Activated T-helper 2 cell treated with anti-CD3 and anti-CD28 coated beads, Interferon-gamma antibody, Interleukin-2, Interleukin-4, amounts not matched to agents 10 μg/mL and 5 μg/mL and 100 μg/mL, durations not matched to agents 14 hours and 24 hours and 36 hours (primary cell): ENCODE measurements at regions not wholly inside any gene's neighbourhood (a gene's known extent, or its start where the extent isn't known, plus 50 kb on each side); places are given as distances from the start of the nearest gene placed in this dataset.
"Not testable (repeated sequence)": the region's sequence is repeated elsewhere in the genome, so short reads cannot be mapped to it uniquely, and the experiment has no call there.

ENCODE experiments used
- DNase-seq: peaks from one replicate; pipeline ENCODE4 v3.0.0; 2021; ENCODE audit warnings: low spot score
- H3K27ac Mint-ChIP-seq: one replicate; pipeline ENCODE4 v1.8.0; 2021; ENCODE audit warnings: mixed read lengths
- H3K27me3 Mint-ChIP-seq: one replicate; pipeline ENCODE4 v1.8.0; 2021; ENCODE audit warnings: low read depth, mixed read lengths
- H3K36me3 Mint-ChIP-seq: one replicate; pipeline ENCODE4 v1.8.0; 2021; ENCODE audit warnings: low read depth, mixed read lengths
- H3K4me1 Mint-ChIP-seq: one replicate; pipeline ENCODE4 v1.8.0; 2021; ENCODE audit warnings: low read depth, mixed read lengths
- H3K4me3 Mint-ChIP-seq: one replicate; pipeline ENCODE4 v1.8.0; 2021; ENCODE audit warnings: low read depth, mild to moderate bottlenecking, moderate library complexity, mixed read lengths
- H3K9me3 Mint-ChIP-seq: one replicate; pipeline ENCODE4 v1.8.0; 2021; ENCODE audit warnings: mixed read lengths
- intact Hi-C: fragments of 100-400 bp; cut with micrococcal nuclease; formaldehyde crosslinking; loops from one replicate; pipeline ENCODE4 v1.15.1; 2023

DNA sequence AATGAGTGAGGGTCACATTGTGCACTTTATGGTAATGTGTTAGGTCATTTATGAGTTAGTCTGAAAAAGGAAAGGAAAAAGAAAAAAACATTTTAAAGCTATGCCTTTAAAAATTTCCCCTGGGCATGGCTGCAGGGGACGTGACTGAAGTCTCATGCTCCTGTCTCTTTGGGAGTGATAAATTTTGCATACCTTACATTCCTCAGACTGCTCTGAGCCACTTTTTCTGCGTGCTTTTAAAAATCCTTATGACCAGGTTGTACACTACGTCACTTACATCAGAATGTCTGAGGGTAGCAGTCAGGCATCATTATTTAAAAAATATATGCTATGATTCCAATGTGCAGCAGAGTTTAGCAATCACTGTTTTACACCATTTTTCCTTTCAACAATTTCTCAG lies 121.2 kb downstream of the RFPL4B start:
- Mint-ChIP-seq H3K4me1 (no peaks in the 10 kb centered on the region), H3K27me3 (no peaks in the 10 kb centered on the region), H3K27ac (no peak overlapping the region), H3K36me3 (no peaks in the 10 kb centered on the region), H3K9me3 (no peaks in the 10 kb centered on the region), H3K4me3 (no peak overlapping the region)
- intact Hi-C loops: no loop called here
- no peak for DNase-seq

- intact Hi-C loops: no loop called here
- no peak overlapping the region for H3K27ac Mint-ChIP-seq
- H3K9me3 Mint-ChIP-seq: no peaks in the 10 kb centered on the region
- no peaks in the 10 kb centered on the region for H3K27me3 Mint-ChIP-seq
- no peaks in the 10 kb centered on the region for H3K36me3 Mint-ChIP-seq
- DNase-seq: no peak
- H3K4me3 Mint-ChIP-seq: no peak overlapping the region
- no peaks in the 10 kb centered on the region for H3K4me1 Mint-ChIP-seq
Observed at GRCh38 chr6:112469306-112469705, 122.2 kb downstream of the RFPL4B start.

- H3K4me3 Mint-ChIP-seq: no peak overlapping the region
- intact Hi-C loops: no loop called here
- no peaks in the 10 kb centered on the region for H3K4me1 Mint-ChIP-seq
Observed at GRCh38 chr6:112470376-112470775, 123.2 kb downstream of the RFPL4B start.

DNA sequence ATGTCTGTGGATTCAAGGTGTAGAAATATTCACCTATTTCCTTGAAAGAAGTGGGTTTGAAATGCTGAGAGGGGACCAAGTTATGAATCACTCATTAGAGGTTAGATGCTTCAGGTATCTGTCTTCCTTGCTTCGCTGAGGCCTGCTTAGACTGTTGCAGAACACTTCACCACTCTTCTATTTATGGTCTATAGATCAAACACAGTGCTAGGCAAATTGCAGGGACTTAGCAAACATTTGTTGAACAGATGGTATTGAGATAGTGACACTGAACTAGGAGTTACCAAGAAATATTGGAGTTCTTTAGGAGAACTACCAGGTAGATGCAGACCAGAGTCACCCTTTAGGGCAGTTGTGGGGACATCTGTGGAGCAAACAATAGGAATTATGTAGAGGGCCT lies 123.8 kb downstream of the RFPL4B start:
- no peaks in the 10 kb centered on the region for H3K4me1 Mint-ChIP-seq
- no peak overlapping the region for H3K4me3 Mint-ChIP-seq
- H3K27me3 Mint-ChIP-seq: no peaks in the 10 kb centered on the region
- DNase-seq: no peak
- no peak overlapping the region for H3K27ac Mint-ChIP-seq
- no peaks in the 10 kb centered on the region for H3K36me3 Mint-ChIP-seq
- intact Hi-C loops: no loop called here
- H3K9me3 Mint-ChIP-seq: no peaks in the 10 kb centered on the region

More at GRCh38 chr6:112470376-112470775, 123.2 kb downstream of the RFPL4B start:
- no peak overlapping the region for H3K27ac Mint-ChIP-seq
- H3K9me3 Mint-ChIP-seq: no peaks in the 10 kb centered on the region
- no peaks in the 10 kb centered on the region for H3K27me3 Mint-ChIP-seq
- no peaks in the 10 kb centered on the region for H3K36me3 Mint-ChIP-seq
- DNase-seq: no peak

DNA sequence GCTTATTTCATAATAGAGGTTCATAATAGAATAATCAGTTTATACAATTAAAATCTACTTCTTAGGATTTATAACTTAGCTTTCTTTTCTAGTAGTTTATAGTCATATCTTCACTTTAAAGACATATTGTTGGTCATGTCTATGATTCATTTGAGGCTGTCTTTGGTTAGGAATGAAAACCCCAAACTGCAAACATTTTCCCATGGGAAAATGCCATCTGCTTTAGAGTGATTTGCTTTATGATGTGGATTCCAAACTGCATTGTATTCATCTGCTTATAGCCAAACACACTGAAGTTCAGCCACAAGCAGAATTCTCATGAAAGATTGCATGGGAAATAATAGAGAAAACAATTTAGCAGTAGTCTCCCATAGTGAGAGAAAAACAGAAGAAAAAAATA lies 128.0 kb downstream of the RFPL4B start:
- Mint-ChIP-seq H3K36me3 (no peaks in the 10 kb centered on the region), H3K4me3 (no peak overlapping the region), H3K27me3 (no peaks in the 10 kb centered on the region), H3K9me3 (no peaks in the 10 kb centered on the region), H3K27ac (no peak overlapping the region), H3K4me1 (no peaks in the 10 kb centered on the region)
- DNase-seq: no peak
- intact Hi-C loops: no loop called here

- intact Hi-C loops: no loop called here
- no peak overlapping the region for H3K27ac Mint-ChIP-seq
- H3K4me1 Mint-ChIP-seq: no peaks in the 10 kb centered on the region
- H3K4me3 Mint-ChIP-seq: no peak overlapping the region
- H3K9me3 Mint-ChIP-seq: no peaks in the 10 kb centered on the region
- DNase-seq: no peak
- H3K36me3 Mint-ChIP-seq: no peaks in the 10 kb centered on the region
- no peaks in the 10 kb centered on the region for H3K27me3 Mint-ChIP-seq
Observed at GRCh38 chr6:112477125-112477524, 130.0 kb downstream of the RFPL4B start.

DNA sequence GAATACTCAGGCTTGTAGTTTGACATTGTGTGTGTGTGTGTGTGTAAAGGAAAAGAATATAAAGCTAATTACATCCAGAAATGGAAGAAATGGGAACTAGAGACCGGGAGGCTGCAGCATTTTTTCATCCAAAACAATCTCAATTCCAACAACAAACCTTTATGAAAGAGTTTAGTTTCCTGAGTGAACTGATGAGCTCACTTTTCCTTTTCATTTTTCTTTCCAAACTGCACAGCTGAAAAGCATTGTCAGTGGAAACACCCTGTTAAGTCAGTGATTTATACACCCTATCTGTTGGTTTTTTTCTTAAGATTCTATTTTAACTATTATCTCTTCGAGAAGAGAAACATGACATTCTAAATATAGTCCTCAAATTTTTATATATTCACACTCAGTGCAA lies 130.9 kb downstream of the RFPL4B start:
- no peaks in the 10 kb centered on the region for H3K4me1 Mint-ChIP-seq

DNA sequence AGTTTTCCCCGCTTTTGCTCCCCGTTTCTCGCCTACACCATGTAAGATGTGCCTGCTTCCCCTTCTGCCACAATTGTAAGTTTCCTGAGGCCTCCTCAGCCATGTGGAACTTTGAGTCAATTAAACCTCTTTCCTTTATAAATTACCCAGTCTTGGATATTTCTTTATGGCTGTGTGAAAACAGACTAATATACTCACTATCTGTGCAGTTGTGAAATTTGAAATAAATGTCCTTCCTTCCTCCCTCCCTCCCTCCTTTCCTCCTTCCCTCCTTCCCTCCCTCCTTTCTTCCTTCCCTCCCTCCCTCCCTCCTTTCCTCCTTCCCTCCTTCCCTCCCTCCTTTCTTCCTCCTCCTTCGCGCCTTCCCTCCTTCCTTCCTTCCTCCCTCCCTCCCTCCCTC lies 132.8 kb downstream of the RFPL4B start:
- H3K4me3 Mint-ChIP-seq, H3K9me3 Mint-ChIP-seq, H3K27ac Mint-ChIP-seq, DNase-seq, H3K36me3 Mint-ChIP-seq, H3K4me1 Mint-ChIP-seq, intact Hi-C loops, H3K27me3 Mint-ChIP-seq: not testable (repeated sequence)

More for the DNA sequence above, 130.9 kb downstream of the RFPL4B start:
- intact Hi-C loops: no loop called here
- Mint-ChIP-seq H3K36me3 (no peaks in the 10 kb centered on the region), H3K27ac (no peak overlapping the region), H3K9me3 (no peaks in the 10 kb centered on the region), H3K4me3 (no peak overlapping the region), H3K27me3 (no peaks in the 10 kb centered on the region)
- no peak for DNase-seq

DNA sequence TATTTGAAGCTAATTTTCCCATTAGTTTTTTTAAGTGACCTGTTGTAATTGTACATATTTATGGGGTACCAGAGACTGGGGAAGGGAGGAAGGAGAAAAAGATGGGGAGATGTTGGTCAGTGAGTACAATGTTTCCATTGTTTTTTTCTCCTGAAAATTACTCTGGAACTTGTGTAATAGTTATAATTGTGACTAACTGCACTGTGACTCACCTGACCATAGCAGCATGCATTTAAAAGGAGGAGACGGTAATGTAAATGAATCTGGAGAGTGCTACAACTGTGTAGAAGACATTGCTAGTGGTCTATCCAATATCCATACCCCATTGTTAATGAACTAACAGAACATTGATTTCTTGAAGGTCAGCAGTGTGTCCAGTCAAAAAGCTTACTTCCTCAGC lies 133.4 kb downstream of the RFPL4B start:
- H3K36me3 Mint-ChIP-seq: no peaks in the 10 kb centered on the region
- H3K4me3 Mint-ChIP-seq: no peak overlapping the region
- no peaks in the 10 kb centered on the region for H3K9me3 Mint-ChIP-seq
- DNase-seq: no peak
- no peak overlapping the region for H3K27ac Mint-ChIP-seq
- H3K27me3 Mint-ChIP-seq: no peaks in the 10 kb centered on the region
- intact Hi-C loops: no loop called here
- no peaks in the 10 kb centered on the region for H3K4me1 Mint-ChIP-seq

DNA sequence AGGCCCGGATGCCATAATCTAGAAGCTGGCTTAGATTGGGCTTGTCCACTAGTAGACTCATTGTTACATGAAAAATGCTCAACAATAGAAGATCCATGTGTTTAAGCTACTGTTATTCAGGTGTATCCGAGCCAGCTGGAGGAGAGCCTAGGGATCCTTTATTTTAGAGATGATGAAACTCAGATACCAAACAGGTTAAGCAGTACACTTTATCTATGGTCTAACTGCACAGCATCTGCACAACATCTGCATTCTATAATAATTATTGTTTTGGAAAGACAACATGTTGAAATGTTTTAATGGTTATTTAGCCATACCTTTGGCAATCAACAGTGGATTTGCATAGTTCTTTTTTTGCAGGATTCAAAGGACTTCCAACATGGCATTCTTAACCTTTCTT lies 134.1 kb downstream of the RFPL4B start:
- no peak for DNase-seq
- Mint-ChIP-seq H3K36me3 (no peaks in the 10 kb centered on the region), H3K4me1 (no peaks in the 10 kb centered on the region), H3K27ac (no peak overlapping the region), H3K27me3 (no peaks in the 10 kb centered on the region), H3K4me3 (no peak overlapping the region), H3K9me3 (no peaks in the 10 kb centered on the region)
- intact Hi-C loops: no loop called here

GRCh38 chr6:112482373-112482772 lies 135.2 kb downstream of the RFPL4B start:
- Mint-ChIP-seq H3K27me3 (no peaks in the 10 kb centered on the region), H3K27ac (no peak overlapping the region), H3K4me1 (no peaks in the 10 kb centered on the region), H3K36me3 (no peaks in the 10 kb centered on the region), H3K9me3 (no peaks in the 10 kb centered on the region), H3K4me3 (no peak overlapping the region)
- intact Hi-C loops: no loop called here
- DNase-seq: no peak

DNA sequence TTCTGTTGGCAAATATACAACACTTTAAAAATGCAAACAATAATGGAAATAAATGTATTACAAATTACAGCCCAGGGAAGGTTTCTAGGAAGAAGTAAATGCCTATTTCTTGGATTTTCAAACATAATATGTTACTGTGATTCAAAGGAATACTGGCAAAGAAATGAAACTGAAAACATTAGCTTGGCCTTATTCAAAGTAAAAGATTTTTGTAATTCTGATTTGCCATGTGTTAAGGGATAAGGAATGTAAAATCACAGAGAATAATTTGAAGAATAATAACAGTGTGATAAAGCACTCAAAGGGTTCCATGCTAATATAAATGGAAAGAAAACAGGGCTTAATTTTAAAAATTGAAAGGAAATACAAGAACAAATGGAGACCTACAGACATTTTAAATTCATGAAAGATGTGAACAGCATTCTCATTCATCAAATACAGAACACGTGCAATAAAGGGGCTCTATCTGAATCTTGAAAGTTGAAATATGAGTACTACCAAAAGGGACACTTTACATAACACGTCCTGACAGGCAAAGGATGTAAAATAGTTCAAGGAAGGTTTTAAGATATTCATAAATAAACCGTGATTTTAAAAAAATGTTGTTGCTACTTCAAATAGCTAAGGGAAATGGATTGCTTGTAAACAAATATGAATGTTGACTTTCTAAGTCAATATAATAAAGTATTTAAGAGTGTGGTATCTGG lies 138.1 kb downstream of the RFPL4B start:
- no peak for DNase-seq
- Mint-ChIP-seq H3K4me1 (no peaks in the 10 kb centered on the region), H3K36me3 (no peaks in the 10 kb centered on the region), H3K4me3 (no peak overlapping the region), H3K9me3 (no peaks in the 10 kb centered on the region), H3K27ac (no peak overlapping the region), H3K27me3 (no peaks in the 10 kb centered on the region)
- intact Hi-C loops: no loop called here

- no peak overlapping the region for H3K4me3 Mint-ChIP-seq
- intact Hi-C loops: no loop called here
- H3K27me3 Mint-ChIP-seq: no peaks in the 10 kb centered on the region
- H3K36me3 Mint-ChIP-seq: no peaks in the 10 kb centered on the region
- H3K4me1 Mint-ChIP-seq: no peaks in the 10 kb centered on the region
- H3K9me3 Mint-ChIP-seq: no peaks in the 10 kb centered on the region
- H3K27ac Mint-ChIP-seq: no peak overlapping the region
- DNase-seq: no peak
Observed at GRCh38 chr6:112485827-112486212, 138.7 kb downstream of the RFPL4B start.

- intact Hi-C loops: no loop called here
- Mint-ChIP-seq H3K36me3 (no peaks in the 10 kb centered on the region), H3K9me3 (no peaks in the 10 kb centered on the region), H3K4me1 (no peaks in the 10 kb centered on the region), H3K27ac (no peak overlapping the region), H3K27me3 (no peaks in the 10 kb centered on the region), H3K4me3 (no peak overlapping the region)
- DNase-seq: no peak
Observed at GRCh38 chr6:112486454-112486853, 139.3 kb downstream of the RFPL4B start.
